ENCODE measurements at regions not wholly inside any gene's neighbourhood (a gene's known extent, or its start where the extent isn't known, plus 50 kb on each side); places are given as distances from the start of the nearest gene placed in this dataset.

DNA sequence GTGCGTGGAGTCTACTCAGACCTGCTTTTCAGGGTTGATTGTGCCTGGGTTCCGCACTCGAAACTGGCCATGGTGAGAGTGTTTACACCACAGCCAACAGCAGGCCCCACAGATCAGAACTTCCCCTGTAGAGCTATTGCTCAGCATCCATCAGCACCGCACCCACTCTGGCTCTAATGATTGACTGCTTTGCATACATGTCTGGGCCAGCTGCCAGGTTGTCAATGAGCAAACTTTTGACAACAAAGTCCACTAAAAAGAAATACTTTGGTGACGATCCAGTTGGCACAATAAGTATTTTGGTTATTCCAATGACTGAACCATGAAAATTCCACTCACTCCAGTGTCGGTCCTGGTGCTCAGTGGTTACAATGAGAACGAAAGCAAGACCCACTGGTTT, 190.7 kb downstream of the FOXL1 start:
- H3K36me3 ChIP-seq (ENCODE audit: control insufficient read depth, insufficient read depth, low read length) = no peaks in the 10 kb centered on the region
- TF ChIP-seq, protein P1, sequence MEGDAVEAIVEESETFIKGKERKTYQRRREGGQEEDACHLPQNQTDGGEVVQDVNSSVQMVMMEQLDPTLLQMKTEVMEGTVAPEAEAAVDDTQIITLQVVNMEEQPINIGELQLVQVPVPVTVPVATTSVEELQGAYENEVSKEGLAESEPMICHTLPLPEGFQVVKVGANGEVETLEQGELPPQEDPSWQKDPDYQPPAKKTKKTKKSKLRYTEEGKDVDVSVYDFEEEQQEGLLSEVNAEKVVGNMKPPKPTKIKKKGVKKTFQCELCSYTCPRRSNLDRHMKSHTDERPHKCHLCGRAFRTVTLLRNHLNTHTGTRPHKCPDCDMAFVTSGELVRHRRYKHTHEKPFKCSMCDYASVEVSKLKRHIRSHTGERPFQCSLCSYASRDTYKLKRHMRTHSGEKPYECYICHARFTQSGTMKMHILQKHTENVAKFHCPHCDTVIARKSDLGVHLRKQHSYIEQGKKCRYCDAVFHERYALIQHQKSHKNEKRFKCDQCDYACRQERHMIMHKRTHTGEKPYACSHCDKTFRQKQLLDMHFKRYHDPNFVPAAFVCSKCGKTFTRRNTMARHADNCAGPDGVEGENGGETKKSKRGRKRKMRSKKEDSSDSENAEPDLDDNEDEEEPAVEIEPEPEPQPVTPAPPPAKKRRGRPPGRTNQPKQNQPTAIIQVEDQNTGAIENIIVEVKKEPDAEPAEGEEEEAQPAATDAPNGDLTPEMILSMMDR (IDR thresholded peaks at IDR 0.05; ENCODE audit: insufficient read depth, low read length, poor library complexity, severe bottlenecking) = no peak
- H3K27me3 ChIP-seq (replicated peaks; ENCODE audit: control insufficient read depth, insufficient read depth, low read length) = peaks cover 2% of the 10 kb centered on the region
- no peak overlapping the region for H3K4me3 ChIP-seq (replicated peaks; ENCODE audit: low read depth, low read length)
- no peak for DNase-seq (ENCODE audit: extremely low read depth, insufficient read length)

DNA sequence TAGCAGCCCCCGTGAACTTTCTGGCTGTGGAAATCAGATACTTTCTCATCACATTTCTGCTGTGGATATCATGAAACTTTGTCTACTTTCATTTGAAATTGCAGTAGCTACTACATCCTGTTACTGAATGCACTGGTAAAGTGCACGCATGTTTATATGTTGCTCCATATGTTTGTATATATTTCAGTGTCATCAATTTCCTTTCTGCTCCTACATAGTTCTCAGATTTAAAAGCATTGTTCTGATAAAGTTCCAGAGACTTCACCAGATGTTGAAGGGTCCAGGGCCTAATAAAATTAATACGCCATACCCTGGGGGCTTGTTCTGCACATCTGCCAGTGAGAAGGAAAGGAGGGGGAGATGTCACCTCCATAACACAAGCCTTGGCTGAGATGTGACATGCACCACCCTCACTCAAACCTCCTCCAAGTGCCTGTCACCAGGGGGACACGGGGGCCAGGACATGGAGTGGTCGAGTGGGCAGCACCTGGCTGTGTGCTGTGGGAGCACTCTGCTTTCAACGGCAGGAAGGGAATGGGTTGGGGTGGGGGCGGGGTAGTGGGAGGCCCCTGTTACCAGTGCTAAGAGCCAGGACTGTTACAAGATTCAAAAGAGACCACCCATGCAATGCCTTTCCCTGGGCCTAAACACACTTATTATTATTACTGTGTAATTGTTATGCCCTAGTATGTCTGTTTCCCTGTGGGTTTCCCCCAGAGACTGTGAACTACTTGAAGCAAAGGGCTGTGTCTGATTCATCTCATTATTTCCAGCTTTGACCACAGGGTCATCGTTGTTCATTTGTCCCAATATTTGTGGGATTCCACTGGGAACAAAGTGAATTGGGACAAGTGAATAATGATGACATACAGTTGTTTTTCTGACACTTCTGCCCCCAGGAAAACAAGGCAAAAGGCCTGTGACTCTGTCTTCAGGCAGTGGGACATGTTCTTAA, 193.4 kb downstream of the FOXL1 start:
- Histone ChIP-seq H3K4me3 (replicated peaks; ENCODE audit: low read depth, low read length) (no peak overlapping the region), H3K36me3 (ENCODE audit: control insufficient read depth, insufficient read depth, low read length) (no peaks in the 10 kb centered on the region), H3K27me3 (replicated peaks; ENCODE audit: control insufficient read depth, insufficient read depth, low read length) (peaks cover 2% of the 10 kb centered on the region; the same call in 1 of the 2 replicates)
- TF ChIP-seq, protein P1 (IDR thresholded peaks at IDR 0.05; ENCODE audit: insufficient read depth, low read length, poor library complexity, severe bottlenecking) = no peak
- DNase-seq (ENCODE audit: extremely low read depth, insufficient read length) = no peak

DNA sequence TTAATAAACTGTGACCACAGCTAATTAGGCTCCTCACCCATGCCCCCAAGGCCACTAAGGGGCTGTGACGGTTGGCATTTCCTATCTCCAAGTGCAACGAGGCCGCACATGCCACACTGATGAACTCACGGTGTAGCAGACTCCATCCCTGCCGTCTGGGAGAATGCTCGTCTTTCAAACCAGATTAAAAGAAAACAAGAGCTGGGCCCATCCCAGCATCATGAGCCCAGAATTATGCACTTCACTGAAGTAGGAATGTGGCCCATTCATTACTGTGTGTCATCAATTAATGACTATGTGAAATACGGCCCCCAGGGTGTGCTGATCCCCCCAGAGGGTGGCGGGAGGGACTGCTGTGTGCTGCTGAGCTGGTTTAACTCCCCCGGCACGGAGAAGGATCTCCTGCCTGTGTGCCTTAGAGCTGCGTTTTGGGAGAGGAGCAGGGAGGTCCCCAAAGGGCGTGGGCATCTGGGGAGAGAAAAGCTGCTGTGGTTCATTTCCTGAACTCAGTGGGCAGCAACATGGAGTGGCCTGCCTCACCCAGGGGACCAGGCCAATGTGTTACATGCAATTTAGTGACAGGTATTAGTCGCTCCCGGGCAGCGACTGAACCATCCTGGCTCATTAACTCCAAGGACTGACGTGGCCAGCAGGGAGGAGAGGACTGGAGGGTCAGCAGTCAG, 194.5 kb downstream of the FOXL1 start:
- no peaks in the 10 kb centered on the region for H3K36me3 ChIP-seq (ENCODE audit: control insufficient read depth, insufficient read depth, low read length)
- TF ChIP-seq, protein P1 (IDR thresholded peaks at IDR 0.05; ENCODE audit: insufficient read depth, low read length, poor library complexity, severe bottlenecking) = no peak
- no peak for DNase-seq (ENCODE audit: extremely low read depth, insufficient read length)
- no peak overlapping the region for H3K4me3 ChIP-seq (replicated peaks; ENCODE audit: low read depth, low read length)
- H3K27me3 ChIP-seq (replicated peaks; ENCODE audit: control insufficient read depth, insufficient read depth, low read length) = peaks cover 2% of the 10 kb centered on the region; the same call in 1 of the 2 replicates

DNA sequence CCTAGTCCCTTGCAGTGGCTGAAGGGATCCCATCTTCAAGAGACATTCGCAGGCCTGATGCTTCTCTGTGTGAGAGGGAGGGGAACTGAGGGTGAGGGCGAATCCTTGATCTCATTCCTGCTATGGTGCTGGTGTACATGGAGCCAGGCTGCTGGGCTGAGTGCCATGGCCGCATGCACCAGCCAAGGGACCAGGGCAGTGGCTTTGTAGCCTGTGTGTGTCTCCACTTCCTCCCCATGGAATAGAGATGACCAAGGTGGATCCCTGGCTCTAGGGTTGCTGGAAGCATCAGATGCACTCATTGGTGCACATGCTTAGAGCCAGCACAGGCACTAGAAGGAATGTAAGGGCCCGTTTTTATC, 195.0 kb downstream of the FOXL1 start:
- H3K4me3 ChIP-seq (replicated peaks; ENCODE audit: low read depth, low read length) = no peak overlapping the region
- peaks cover 2% of the 10 kb centered on the region; the same call in 1 of the 2 replicates for H3K27me3 ChIP-seq (replicated peaks; ENCODE audit: control insufficient read depth, insufficient read depth, low read length)
- TF ChIP-seq, protein P1 (IDR thresholded peaks at IDR 0.05; ENCODE audit: insufficient read depth, low read length, poor library complexity, severe bottlenecking) = no peak
- no peak for DNase-seq (ENCODE audit: extremely low read depth, insufficient read length)
- no peaks in the 10 kb centered on the region for H3K36me3 ChIP-seq (ENCODE audit: control insufficient read depth, insufficient read depth, low read length)

DNA sequence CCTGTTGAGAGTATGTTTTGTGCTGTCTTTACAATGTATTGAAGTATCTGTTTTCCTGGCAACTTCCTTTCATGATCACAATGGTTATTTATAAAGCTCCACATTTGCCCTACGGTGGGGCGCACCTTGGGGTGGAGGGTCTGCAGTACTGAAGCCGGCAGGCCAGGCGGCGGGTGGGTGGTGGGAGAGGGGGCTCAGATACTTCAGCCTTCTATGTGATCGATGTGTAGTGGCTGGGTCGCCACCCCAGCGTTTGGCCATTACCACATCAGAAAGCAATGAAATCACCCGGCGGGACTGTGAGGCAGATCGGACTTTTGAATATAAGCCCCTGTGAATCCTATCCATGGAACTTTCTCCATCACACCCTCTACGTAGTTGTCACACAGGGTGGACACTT, 196.6 kb downstream of the FOXL1 start:
- TF ChIP-seq, protein P1 (IDR thresholded peaks at IDR 0.05; ENCODE audit: insufficient read depth, low read length, poor library complexity, severe bottlenecking) = no peak
- no peak for DNase-seq (ENCODE audit: extremely low read depth, insufficient read length)
- Histone ChIP-seq H3K36me3 (ENCODE audit: control insufficient read depth, insufficient read depth, low read length) (no peaks in the 10 kb centered on the region), H3K27me3 (replicated peaks; ENCODE audit: control insufficient read depth, insufficient read depth, low read length) (peaks cover 2% of the 10 kb centered on the region; the same call in 1 of the 2 replicates), H3K4me3 (replicated peaks; ENCODE audit: low read depth, low read length) (no peak overlapping the region)

Measured in GM06990 (cell line).